SH-SY5Y (cell line): ENCODE measurements at regions not wholly inside any gene's neighbourhood (a gene's known extent, or its start where the extent isn't known, plus 50 kb on each side); places are given as distances from the start of the nearest gene placed in this dataset.

Source experiments
- GATA2 ChIP-seq: IDR thresholded peaks from 2 replicates; pipeline ENCODE4 v1.6.1; 2011; ENCODE audit warnings: mild to moderate bottlenecking, low read depth, low read length
- GATA3 ChIP-seq: IDR thresholded peaks from 2 replicates; pipeline ENCODE4 v1.6.1; 2011; ENCODE audit warnings: low read depth, mild to moderate bottlenecking, low read length, moderate library complexity

DNA sequence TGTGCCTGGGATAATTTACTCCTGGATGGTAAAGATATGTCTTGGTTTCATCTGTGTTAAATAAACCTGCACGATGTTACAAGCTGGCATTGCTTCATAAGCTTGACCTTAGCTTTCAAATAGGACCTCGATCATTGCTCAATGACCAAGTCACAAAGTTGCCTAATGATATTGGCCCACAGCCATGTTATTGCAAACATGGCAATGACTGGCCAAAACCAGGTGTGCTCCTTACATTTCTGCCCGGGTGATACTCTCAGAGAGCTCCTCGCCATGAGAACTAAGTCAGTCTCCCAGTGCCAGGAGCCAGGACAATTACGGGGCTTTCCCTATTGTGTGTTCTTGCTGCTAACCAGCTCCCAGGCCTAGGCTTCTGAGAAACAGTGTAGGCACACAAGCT, 72.5 kb upstream of the CYP1B1 start:
- TF ChIP-seq GATA3 (no peak), GATA2 (no peak)
